Activated CD4-positive, alpha-beta T cell treated with anti-CD3 and anti-CD28 coated beads, Interleukin-2, amount 50 U/mL, for 4 hours (primary cell): ENCODE measurements at regions not wholly inside any gene's neighbourhood (a gene's known extent, or its start where the extent isn't known, plus 50 kb on each side); places are given as distances from the start of the nearest gene placed in this dataset.

Experiments used
- DNase-seq, 2 experiments: peaks; one replicate each; pipeline ENCODE4 v3.0.0-alpha.2; 2020

DNA sequence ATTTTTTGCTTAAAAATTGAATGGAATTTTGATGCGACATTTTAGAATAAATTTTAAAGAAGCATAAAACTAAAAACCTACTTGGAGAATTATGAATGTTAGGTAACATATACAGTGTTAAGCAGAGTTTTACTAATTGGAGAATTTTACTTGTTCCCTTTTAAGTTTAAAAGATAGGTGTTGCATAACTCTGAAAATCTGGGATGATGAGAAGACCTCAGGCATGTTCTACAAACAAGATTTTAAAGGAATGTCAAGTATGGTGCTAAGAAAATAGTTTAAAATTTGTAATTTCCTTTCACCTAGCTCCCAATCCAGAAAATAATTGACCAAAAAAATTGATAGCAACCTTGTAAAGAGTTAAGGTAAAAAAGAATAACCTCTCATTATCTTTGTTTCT lies 135.8 kb downstream of the RFC3 start:
- no peak for DNase-seq

DNA sequence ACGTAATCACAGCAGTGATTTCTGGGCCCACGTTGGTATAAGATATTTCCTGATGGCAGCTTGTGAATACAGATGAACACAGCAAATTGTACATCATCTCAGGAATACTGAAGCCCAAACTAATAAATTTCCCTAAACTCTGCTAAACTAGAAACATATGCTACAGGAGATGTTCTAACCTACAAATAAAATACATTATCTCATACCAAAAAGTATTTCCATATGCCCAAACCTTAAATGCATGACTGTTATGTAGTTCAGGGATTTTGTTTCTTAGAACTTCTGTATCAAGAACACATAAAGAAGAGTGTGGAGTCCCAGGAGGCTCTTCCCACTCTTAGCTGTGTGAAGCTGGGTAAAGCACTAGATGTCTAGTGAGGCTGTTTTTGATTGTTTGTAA lies 138.4 kb downstream of the RFC3 start:
- DNase-seq, result no peak

DNA sequence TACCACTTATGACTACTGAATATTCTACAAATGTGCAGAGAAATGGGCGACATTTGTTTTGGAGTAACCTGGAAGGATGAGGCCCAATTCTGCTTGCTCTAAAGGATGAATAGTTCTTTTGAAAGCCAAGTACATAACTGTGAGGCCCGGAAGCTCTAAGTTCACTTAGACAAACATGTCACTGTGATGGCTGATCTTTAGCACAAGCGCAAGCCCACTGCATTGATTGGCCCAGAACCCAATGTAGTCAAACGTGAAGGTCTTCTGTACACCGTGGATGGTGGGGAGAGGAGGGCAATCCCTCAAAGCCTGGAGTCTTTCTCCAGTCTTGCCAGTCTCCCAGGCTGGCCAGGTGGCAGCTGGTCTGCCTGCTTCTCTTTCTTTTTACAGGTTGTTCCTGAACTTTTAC lies 139.6 kb downstream of the RFC3 start:
- no peak for DNase-seq

DNA sequence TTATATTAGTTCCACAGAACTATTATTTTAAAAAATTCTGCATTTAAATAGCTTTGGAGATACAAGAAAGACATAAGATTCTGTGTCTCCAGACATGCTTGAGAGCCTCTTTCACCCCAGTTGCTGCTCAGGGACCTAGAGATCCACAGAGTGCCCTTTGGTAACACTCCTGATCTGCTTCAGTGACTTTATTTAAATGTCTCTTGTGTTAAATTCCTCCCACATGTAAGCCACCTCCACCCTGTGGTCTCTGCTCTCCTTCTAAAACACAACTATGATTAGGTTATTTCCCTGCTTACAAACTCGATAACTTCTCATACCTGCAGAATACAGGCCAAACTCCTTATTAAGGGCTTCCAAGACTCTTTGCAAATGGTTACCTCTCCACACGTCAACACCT lies 141.0 kb downstream of the RFC3 start:
- DNase-seq, result no peak

DNA sequence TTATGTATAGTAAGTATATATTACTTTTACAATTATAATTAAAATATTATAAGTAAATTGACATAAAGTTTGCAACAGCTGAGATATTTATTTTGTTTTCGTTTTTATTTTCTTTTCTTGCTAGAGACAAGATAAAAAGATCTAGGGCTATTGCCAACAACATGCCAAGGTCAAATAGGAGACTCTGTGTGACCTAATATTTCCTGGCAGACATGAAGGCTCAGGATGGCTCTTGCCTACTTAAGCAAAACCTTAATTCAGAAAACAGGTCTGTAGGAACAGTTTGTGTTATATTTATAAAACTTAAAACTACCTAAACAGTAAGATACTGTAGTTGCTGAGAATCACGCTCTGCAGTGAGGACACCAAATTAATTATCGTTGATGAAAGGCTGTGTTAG lies 145.2 kb downstream of the RFC3 start:
- no peak for DNase-seq

DNA sequence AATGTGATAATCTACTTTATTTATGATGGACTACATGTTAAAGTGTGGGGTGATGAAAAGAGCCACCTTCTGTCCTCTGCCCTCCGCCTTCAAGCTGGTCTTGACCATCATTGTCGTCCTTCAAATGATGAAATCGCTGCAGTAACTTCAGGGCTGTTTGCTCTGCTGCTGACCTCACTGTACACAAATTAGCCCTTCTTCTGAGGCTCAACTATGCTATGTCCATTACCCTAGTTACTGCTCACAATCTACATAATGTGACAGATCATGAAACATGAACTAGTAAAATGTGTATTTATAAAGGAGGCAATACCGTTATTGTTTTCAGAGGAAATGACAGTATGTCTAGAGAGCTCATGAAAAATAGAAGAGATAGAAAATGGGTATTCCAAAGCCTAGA lies 145.9 kb downstream of the RFC3 start:
- no peak for DNase-seq

DNA sequence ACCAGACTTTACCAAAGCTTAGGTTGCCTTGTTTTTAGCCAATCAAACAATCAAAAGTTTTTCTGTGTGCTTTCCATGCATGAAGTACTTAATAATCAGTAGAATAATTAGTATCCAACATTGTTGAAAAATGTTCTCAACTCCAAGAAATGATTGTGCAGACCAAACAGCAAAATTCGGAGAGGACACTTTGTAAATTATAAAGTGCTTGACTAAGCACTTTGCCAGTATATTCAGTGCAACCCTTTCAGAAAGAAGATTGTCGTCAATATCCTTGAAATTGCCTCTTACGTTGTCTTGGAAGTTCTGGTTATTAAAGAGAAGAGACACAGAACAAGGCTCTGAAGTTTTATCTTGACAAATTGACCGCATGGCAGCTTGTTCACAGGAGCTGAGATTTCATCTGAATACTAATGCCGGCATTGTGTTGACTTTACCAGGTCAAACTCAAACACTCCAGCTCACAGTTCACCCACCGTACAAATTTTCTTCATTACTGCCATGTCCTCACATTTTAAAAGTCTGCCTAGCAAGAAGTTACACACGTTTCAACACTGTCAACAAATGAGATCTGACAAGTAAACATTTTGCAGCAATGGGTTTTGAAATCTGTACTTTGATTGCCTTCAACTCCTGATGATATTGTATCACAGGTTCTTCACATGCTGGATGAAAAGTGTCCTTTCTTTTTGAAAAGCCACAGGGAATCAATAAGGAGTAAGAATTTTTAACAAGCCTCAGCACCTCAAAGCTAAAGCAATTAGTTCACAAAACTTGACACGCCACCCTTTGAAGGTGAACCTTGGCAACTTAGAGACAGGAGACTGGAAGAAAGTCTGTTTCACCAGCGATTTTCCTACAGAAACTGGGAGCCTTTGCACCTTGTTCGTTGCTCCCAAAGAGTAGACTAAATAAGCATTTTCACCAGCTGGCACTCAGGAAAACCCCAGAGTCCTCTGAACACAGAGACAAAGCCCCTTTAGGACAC lies 150.9 kb downstream of the RFC3 start:
- no peak for DNase-seq

DNA sequence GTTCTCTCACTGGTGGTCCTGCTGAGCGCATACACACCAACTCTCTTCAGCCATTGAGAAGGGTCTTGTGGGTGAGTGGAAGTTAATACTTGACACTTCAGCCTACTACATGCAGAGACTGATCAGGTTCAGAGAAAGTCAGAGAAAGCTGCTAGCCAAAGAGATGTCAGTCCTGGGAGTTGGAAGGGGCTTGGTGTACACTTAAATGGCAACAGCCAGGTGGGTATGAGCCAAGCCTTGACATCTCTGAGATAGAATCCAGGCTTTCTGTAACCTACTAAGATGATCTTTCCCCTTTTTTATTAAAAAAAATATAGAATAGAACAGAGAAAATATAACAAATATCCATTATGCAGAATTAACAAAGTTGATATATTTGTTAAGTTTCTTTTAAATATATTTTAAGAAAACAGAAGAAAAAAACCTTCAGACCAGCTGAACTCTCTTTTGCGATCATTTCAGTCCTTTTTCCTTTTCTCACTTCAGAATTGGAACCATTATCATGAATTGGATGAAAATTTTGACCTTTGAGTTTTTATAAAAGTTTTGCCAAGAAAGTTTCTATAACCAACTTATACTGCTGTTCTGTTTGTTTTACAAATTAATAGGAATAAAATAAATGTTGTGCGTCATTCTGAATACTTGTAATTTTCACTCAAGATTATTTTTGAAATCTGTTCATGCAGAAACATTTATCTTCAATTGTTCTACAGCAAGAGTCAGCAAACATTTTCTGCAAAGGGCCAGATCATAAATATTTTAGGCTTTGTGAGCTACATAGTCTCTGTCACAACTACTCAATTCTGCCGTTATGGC lies 153.0 kb downstream of the RFC3 start:
- no peak for DNase-seq

DNA sequence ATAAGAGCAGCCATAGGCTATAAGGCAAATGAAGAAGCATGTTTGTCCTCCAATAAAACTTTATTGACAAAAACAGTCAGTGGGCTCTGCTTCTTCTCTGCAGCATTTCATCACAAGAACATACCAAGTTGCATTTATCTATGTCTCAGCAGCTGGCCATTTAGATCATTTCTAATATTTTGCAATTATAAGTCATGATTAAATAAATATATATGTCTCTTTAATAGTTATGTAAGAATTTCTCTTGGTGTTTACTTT lies 153.5 kb downstream of the RFC3 start:
- DNase-seq, result no peak

DNA sequence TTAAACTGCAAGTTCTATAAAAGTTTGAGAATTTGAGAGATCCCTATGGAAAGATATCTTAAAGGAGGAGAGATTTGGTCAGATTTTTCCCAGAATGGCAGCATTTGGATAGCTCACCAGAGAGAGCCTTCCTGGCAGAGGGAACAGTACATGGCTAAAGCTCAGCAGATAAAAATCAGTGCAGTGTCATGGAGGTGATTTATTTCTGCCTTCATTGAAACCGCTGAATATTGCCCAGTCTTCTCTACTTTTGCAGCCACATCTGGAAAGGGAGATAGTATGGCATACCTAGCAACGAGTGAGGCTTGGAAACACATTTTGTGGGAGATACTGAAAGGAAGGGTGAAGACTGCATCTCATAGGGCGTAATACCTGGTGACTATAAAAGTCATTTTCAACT lies 155.2 kb downstream of the RFC3 start:
- DNase-seq, result no peak

DNA sequence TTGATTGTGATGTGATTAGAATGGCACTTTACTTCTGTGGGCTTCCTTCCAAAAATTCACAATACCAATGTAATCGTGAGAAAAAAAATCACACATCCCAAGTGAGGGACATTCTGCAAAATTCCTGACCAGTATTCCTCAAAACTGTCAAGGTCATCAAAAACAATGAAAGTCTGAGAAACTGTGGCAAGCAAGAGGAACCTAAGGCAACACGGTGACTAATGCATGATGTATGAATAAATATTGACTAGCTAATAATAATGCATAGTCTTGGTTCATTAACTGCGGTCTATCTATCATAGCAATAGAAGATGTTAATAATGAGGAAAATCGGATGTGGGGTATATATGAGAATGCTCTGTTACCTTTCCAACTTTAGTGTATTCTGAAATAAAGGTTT lies 159.0 kb downstream of the RFC3 start:
- DNase-seq, result no peak

DNA sequence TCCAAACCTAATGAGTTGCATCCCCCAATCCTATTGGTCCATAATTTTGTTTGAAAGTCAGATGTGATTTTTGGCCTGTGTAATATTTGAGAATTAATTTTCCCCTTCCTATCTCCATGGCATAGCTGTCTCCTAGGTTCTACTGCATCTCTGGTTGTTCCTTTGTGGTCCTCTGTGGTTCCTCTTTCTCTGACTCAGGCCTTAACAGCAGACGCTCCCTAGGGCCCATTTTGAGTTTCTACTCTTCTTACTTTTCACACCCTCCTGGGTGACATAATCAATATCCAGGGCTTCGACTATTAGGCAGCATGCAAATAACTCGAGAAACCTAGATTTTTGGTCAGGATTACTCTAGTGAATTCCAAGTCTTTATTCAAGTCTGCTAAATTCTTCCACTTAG lies 160.7 kb downstream of the RFC3 start:
- DNase-seq, result no peak

DNA sequence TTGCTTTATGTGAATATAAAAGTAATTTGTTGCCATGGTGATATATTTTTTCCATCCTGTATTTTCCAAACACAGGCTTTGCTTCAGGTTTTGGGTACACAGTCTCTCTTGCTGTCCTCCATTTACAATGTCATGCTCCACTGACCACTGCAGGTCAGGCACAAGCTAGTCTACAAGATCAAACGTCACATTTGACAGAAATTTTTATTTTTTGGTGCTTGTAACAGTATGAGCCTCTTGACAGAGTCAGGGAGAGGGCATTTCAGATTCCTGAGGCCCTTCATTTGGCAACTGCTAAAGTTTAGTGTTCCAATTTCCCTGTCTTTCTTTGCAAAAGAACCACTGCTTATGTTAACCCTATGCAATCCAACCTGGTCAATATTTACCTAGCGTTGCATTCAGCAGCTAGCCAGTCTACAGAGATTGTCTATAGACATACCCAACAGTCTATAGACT lies 175.0 kb downstream of the RFC3 start:
- no peak for DNase-seq

DNA sequence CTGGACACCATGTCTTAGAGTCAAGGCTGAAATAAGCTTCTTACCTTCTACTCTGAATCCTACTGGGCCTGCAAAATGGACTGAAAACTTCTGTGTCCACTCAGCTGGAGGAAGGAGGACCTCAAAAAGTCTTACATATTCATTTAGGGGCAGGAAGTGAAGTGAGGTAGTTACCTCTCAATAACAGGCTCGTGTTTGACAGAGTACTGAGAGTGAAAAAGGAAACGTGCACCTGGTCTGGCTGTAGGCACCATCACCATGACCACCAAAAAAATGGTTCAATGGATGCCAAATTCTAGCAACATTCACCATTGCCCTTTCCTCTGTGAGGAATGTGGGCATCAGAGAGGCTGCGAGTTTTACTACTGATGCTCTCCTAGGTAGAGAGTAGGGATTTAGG lies 176.2 kb downstream of the RFC3 start:
- no peak for DNase-seq

DNA sequence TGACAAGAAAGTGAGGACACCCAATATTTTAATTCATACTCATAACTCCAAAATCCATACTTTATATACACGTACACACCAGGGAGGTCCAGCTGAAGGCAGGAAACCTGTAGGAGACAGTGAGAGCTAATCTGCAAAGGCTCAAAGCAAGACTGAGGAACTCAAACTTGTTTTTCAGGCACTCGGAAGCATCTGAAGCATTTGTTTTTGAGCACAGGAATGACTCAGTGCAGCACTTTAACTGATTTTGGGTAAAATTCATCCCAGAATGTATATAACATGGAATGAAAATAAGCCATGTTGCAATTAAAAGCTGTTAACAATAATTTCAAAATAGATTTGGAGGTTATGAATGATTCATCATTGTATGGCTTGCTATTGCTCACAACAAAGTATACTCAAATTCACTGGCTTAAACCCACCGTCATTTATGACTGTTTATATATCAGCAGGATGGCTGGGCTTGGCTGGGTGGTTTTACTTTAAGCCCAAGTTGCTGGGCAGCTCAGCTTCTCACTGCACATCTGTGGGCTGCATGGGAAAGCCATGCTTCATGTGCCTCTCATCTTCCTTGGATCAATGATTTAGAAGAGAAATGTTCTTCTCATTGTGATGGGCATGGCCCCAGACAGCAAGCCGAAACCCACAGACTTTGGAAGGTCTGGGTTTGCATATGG lies 177.0 kb downstream of the RFC3 start:
- DNase-seq, result no peak

DNA sequence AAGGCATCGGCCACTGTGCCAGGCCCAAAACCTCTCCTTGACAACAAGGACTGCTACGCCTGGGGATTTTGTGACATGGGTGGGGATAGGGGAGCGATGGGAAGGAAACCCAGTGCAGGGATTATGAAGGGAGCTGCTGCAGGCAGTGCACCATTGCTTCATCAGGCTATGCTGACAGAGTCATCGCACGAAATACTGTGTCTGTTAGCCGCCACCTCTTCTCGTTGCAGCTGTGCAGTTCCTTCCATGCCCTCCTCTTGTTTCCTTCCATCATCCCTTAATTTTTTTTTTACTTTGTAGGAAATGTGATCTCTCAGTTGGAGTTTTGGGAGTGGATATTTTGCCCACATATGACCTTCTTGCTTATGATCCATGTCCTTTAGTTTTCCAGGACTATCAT lies 178.7 kb downstream of the RFC3 start:
- DNase-seq, result no peak

DNA sequence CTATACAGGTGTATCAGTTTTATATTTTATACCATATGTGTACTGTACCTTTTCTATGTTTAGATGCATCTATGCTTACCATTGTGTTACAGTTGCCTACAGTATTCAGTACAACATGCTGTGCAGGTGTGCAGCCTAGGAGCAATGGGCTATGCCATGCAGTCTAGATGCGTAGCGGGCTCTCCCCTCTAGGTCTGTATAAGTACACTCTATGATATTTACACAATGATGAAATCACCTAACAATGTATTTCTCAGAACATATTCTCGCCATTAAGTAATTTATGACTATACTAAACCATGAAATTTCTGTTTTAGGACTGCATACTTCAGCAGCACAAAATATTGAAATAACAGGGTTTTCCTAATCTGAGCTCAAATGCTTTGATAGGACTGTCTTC lies 179.6 kb downstream of the RFC3 start:
- DNase-seq, result no peak

DNA sequence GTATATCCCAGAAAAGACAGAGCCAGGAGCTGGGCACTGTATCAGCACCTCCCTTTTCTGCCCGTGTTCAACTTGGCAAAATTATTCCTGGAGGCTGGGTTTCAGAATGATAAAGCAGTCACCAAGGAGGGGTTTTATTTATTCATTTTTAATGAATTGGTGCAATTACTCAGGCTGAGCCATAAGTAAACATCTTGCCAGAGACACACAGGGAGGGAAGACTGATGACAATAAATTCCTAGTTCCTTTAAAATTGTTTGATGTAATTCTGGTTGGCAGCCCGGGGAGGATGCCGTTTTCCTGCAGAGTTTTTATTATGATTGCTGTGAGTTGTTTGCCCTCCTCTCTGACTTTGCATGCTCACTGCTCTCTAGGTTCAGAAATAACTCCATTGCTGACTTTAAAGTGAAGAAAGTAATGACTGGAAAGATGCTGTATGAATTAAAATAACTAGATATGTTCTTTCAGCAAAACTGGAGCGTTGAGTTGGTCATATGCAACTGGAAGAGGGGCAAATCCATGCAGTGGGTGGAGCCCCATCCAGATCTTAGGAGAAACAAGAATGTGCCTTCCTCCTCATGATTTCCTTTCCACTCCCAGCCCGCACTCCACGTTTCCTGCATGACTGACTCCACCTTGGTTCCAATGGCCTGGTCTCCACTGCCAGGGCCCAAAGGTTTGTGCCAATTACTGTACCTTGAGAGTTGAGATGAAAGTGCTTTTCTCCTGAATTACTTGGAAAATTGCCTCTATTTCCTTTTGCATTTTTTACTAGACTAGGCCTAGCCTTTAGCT lies 182.1 kb downstream of the RFC3 start:
- DNase-seq, result no peak

DNA sequence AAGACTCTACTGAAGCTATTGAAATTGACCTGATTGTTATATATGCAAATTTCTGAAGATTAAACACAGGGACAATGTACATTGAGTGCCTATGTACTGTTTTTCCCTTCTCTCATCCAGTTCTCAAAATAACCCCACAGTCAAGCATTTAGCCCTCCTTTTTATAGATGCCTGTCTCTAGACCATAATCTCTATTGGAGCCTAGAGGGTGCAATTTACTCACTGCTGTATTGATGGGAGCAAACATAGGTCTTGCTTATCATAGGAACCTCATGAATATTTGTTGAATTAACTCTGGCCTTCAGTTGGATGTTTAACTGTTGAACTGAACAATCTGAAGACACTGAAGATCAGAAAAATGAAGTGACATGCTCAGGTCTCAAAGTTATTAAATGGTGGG lies 183.0 kb downstream of the RFC3 start:
- no peak for DNase-seq

DNA sequence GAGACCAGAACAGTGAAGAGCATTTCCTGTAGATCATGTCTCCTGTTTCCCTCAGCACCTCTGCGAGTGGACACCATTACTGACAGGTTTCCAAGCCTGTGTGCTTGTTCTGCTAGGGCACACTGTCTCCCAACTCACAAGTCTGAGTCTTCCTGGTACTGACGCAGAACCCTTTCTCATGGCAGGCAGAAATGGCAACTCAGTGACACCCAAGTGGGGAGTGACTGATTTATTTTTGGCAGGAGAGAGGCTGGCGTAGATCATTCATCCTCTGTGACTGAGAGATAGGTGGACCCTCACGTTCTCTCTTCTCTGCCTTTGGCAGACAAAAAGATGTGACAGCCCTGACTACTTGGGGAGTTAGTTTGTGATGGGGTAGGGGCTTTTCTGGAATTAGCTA lies 183.4 kb downstream of the RFC3 start:
- no peak for DNase-seq

DNA sequence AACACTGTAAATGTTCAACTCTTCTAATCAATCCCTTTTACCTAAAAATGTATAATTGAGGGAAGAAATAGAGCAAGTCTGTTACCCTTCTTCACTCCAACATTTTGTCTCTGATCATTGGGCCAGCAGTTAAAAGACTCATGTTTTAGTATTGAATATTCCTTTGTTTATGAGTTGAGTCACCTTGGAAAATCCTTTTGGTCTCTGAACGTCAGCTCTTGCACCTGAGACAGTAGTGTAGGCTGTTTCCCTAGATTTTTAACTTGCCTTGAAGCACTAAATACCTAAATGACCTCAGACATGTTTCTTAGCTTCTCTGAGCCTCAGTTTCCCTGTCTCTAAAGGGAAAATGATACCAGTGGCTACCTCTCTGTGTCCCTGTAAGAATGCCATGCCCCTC lies 184.2 kb downstream of the RFC3 start:
- DNase-seq, result no peak

DNA sequence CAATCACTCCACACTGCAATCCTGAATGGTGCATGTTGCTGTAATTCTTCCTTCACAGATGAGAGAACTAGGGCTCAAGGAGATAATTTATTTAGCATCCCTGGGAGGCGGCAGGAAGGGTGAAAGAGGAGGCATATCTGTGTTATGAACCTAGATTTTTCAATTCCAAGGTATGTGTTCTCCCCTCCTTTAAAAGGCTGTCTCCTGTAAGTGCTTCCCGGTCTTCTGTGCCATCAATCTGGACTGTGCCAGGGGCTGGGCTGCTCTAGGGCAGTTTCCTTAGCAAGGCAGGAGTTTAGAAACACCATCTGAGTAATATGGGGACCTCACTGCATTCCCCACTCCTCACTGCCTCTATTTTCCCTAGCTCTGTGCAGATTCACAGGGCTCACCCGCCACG lies 185.0 kb downstream of the RFC3 start:
- no peak for DNase-seq

DNA sequence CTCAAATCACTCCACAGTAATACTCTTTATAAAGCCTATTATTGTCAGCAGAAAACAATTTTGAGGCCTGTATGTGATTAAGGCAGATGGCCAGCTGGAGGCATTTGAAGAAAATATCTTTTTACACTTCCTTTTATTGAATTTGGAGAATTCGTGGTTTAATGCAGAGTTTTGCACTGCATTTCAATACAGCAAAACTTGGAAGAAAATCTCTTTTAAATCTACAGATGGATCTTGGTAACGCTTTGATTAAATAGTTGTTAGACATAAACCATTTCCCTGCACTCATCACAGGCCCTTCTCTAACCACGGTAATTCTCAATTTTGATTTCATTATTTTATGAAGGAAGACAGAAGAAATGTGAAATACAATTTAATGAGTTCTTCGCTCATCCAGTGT lies 185.7 kb downstream of the RFC3 start:
- no peak for DNase-seq
